ENCODE measurements at regions not wholly inside any gene's neighbourhood (a gene's known extent, or its start where the extent isn't known, plus 50 kb on each side); places are given as distances from the start of the nearest gene placed in this dataset.

DNA sequence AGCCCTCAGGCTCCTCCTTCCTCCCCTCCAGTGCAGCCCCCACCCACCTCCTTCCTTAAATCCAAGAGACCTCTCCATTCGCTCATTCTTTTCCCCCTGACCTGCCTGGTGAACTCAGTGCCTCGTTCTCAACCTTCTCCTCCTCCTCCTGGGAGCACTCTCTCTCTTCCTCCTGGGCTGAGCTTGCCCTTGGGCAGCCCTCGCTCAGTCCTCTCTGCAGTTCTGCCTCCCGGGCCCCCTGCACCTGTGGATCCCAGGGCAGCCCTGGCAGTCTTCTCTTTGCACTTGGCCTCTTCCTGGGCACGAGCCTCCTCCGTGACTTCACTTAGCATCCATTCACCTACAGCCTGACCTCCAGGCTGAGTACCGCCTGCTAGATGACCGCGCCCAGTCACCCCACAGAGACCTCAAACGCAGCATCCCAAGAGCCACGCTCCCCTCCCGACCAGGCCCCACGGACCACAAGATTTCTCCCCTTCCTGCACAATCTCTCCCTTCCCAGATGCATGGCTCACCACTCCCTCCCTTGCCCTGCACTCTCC, 58.9 kb upstream of the ID2 start:
- intact Hi-C loops (cut with micrococcal nuclease) = no loop called here
- POLR2A ChIA-PET = interaction anchor here (0.5 to 1.0 kb wide), 4 partner anchors 8 to 273 kb away, joined by 3 to 5 read pairs (median 4); partner anchors contain the start of gene ID2
- DNase-seq (ENCODE audit: extremely low read depth in 1 of 4, low spot score in 3 of 4) (no peak), ATAC-seq (0 out of 3 replicates have a peak, but pooled peaks have one; percentile 9), FAIRE-seq (peak; percentile 71)
- Histone ChIP-seq H3K4me1 (replicated peaks in 1 of 2; ENCODE audit: control insufficient read depth in 2 of 2, insufficient read depth in 2 of 2, low read length in 2 of 2) (peaks cover 7 to 35% of the 10 kb centered on the region in 2 experiments; a peak in 3 of 5 replicates), H3K27ac (ENCODE audit: extremely low read depth, low read depth, low read length) (no peak overlapping the region), H4K20me1 (replicated peaks; ENCODE audit: control insufficient read depth, insufficient read depth, low read length) (no peaks in the 10 kb centered on the region), H3K9ac (ENCODE audit: insufficient read depth in 1 of 2, low read depth in 2 of 2, low read length in 2 of 2) (no peak overlapping the region), H3K27me3 (ENCODE audit: control insufficient read depth in 2 of 2, insufficient read depth in 2 of 2, low read length in 2 of 2) (peaks cover 0 to 48% of the 10 kb centered on the region in 2 experiments; a peak in 3 of 5 replicates), H3K9me3 (replicated peaks; ENCODE audit: control insufficient read depth, insufficient read depth, low read depth, low read length) (no peaks in the 10 kb centered on the region), H3K4me2 (ENCODE audit: insufficient read depth, low read length) (no peak overlapping the region), H2AFZ (ENCODE audit: low read depth, low read length) (no peak overlapping the region), H3K9me1 (ENCODE audit: control insufficient read depth, insufficient read depth, low read length) (no peaks in the 10 kb centered on the region), H3K4me3 (no peak overlapping the region), H3K79me2 (ENCODE audit: control insufficient read depth, insufficient read depth, low read length) (no peaks in the 10 kb centered on the region), H3K36me3 (ENCODE audit: control insufficient read depth, insufficient read depth, low read length) (no peaks in the 10 kb centered on the region)
- BruUV-seq (replicated peaks) = no TSS peak
- in situ Hi-C loops (cut with MboI) = no loop called here
- 12% methylated on average over 10 of the region's 13 CpGs for WGBS (ENCODE audit: insufficient coverage, low coverage, missing lambda C conversion rate)
- TF ChIP-seq ZNF263 (CRISPR knock-in tag; IDR thresholded peaks at IDR 0.05; ENCODE audit: borderline replicate concordance) = peak; percentile 89
- no peak for TF ChIP-seq KDM4B (IDR thresholded peaks at IDR 0.05; ENCODE audit: borderline replicate concordance in 2 of 2, low read depth in 1 of 2)
- CTCF ChIA-PET (ENCODE audit: low intra/inter-chr PET ratio) = no interaction called here

GRCh38 chr2:8623576-8623957, 58.3 kb upstream of the ID2 start:
- ATAC-seq = no peak
- Histone ChIP-seq H3K9ac (ENCODE audit: insufficient read depth in 1 of 2, low read depth in 2 of 2, low read length in 2 of 2) (no peak overlapping the region; a peak in 1 of 4 replicates), H3K27me3 (ENCODE audit: control insufficient read depth in 2 of 2, insufficient read depth in 2 of 2, low read length in 2 of 2) (peaks cover 0 to 46% of the 10 kb centered on the region in 2 experiments; a peak in 3 of 5 replicates), H3K79me2 (ENCODE audit: control insufficient read depth, insufficient read depth, low read length) (no peaks in the 10 kb centered on the region), H3K9me3 (replicated peaks; ENCODE audit: control insufficient read depth, insufficient read depth, low read depth, low read length) (no peaks in the 10 kb centered on the region), H3K36me3 (ENCODE audit: control insufficient read depth, insufficient read depth, low read length) (no peaks in the 10 kb centered on the region), H2AFZ (ENCODE audit: low read depth, low read length) (no peak overlapping the region), H4K20me1 (replicated peaks; ENCODE audit: control insufficient read depth, insufficient read depth, low read length) (no peaks in the 10 kb centered on the region), H3K4me2 (ENCODE audit: insufficient read depth, low read length) (no peak overlapping the region), H3K4me3 (no peak overlapping the region), H3K9me1 (ENCODE audit: control insufficient read depth, insufficient read depth, low read length) (no peaks in the 10 kb centered on the region), H3K4me1 (replicated peaks in 1 of 2; ENCODE audit: control insufficient read depth in 2 of 2, insufficient read depth in 2 of 2, low read length in 2 of 2) (peaks cover 7 to 40% of the 10 kb centered on the region in 2 experiments; a peak in 3 of 5 replicates), H3K27ac (ENCODE audit: extremely low read depth, low read depth, low read length) (no peak overlapping the region)
- ChIA-PET POLR2A (interaction anchor here (1.2 to 1.4 kb wide), 2 partner anchors 8 to 55 kb away, joined by 3 to 6 read pairs; no protein-coding TSS in a partner anchor), CTCF (ENCODE audit: low intra/inter-chr PET ratio) (no interaction called here)
- intact Hi-C loops (cut with micrococcal nuclease) (no loop called here), in situ Hi-C loops (cut with MboI) (no loop called here)
- DNase-seq (ENCODE audit: extremely low read depth in 1 of 4, low spot score in 3 of 4) = no peak
- 36% methylated on average over 8 of the region's 12 CpGs for WGBS (ENCODE audit: insufficient coverage, low coverage, missing lambda C conversion rate)
- no peak for FAIRE-seq
- no TSS peak for BruUV-seq (replicated peaks)
- TF ChIP-seq SPI1 (IDR thresholded peaks at IDR 0.05; ENCODE audit: borderline replicate concordance, low read depth, low read length) (no peak), ZNF347 (CRISPR knock-in tag; IDR thresholded peaks at IDR 0.05; ENCODE audit: low read depth) (no peak), KAT7 (CRISPR knock-in tag; IDR thresholded peaks at IDR 0.05; ENCODE audit: borderline replicate concordance) (no peak), FOXJ3 (CRISPR knock-in tag; IDR thresholded peaks at IDR 0.05) (no peak), MTA1 (IDR thresholded peaks at IDR 0.05; ENCODE audit: borderline replicate concordance) (no peak), ESRRB (CRISPR knock-in tag; IDR thresholded peaks at IDR 0.05; ENCODE audit: borderline replicate concordance) (no peak), NFIX (CRISPR knock-in tag; IDR thresholded peaks at IDR 0.05; ENCODE audit: low read depth) (no peak), SREBF2 (CRISPR knock-in tag; IDR thresholded peaks at IDR 0.05) (no peak), CREM (IDR thresholded peaks at IDR 0.05; ENCODE audit: low read depth) (no peak), ZNF24 (IDR thresholded peaks at IDR 0.05) (no peak), ERF (CRISPR knock-in tag; IDR thresholded peaks at IDR 0.05) (no peak)
- TF ChIP-seq, protein P1, sequence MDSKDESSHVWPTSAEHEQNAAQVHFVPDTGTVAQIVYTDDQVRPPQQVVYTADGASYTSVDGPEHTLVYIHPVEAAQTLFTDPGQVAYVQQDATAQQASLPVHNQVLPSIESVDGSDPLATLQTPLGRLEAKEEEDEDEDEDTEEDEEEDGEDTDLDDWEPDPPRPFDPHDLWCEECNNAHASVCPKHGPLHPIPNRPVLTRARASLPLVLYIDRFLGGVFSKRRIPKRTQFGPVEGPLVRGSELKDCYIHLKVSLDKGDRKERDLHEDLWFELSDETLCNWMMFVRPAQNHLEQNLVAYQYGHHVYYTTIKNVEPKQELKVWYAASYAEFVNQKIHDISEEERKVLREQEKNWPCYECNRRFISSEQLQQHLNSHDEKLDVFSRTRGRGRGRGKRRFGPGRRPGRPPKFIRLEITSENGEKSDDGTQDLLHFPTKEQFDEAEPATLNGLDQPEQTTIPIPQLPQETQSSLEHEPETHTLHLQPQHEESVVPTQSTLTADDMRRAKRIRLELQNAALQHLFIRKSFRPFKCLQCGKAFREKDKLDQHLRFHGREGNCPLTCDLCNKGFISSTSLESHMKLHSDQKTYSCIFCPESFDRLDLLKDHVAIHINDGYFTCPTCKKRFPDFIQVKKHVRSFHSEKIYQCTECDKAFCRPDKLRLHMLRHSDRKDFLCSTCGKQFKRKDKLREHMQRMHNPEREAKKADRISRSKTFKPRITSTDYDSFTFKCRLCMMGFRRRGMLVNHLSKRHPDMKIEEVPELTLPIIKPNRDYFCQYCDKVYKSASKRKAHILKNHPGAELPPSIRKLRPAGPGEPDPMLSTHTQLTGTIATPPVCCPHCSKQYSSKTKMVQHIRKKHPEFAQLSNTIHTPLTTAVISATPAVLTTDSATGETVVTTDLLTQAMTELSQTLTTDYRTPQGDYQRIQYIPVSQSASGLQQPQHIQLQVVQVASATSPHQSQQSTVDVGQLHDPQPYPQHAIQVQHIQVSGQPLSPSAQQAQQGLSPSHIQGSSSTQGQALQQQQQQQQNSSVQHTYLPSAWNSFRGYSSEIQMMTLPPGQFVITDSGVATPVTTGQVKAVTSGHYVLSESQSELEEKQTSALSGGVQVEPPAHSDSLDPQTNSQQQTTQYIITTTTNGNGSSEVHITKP (IDR thresholded peaks at IDR 0.05; ENCODE audit: partially characterized antibody) = no peak

All from K562 (cell line).